NB4 (cell line): ENCODE measurements at regions not wholly inside any gene's neighbourhood (a gene's known extent, or its start where the extent isn't known, plus 50 kb on each side); places are given as distances from the start of the nearest gene placed in this dataset.

Experiments used
- CTCF ChIP-seq: IDR thresholded peaks from one replicate; pipeline ENCODE4 v1.5.1; 2012; ENCODE audit warnings: low read depth, low read length
- POLR2A ChIP-seq: IDR thresholded peaks from 2 replicates; pipeline ENCODE4 v1.6.1; 2011; ENCODE audit warnings: mild to moderate bottlenecking; ENCODE audit not compliant: insufficient read length; ENCODE audit errors: extremely low read depth

GRCh38 chr15:31545257-31545656 lies 218.6 kb downstream of the KLF13 start:
- TF ChIP-seq CTCF (no peak), POLR2A (no peak)
